ENCODE measurements at regions not wholly inside any gene's neighbourhood (a gene's known extent, or its start where the extent isn't known, plus 50 kb on each side); places are given as distances from the start of the nearest gene placed in this dataset.

- TF ChIP-seq CTCF (IDR thresholded peaks at IDR 0.05; ENCODE audit: low read depth, low read length, missing input control) (no peak), MAX (IDR thresholded peaks at IDR 0.05) (no peak)
Measured at GRCh38 chr7:109213081-109213480, 643.4 kb downstream of the DNAJB9 start.

All from liver (tissue), 2 donors.